ENCODE measurements at regions not wholly inside any gene's neighbourhood (a gene's known extent, or its start where the extent isn't known, plus 50 kb on each side); places are given as distances from the start of the nearest gene placed in this dataset.
"Not testable (repeated sequence)": the region's sequence is repeated elsewhere in the genome, so short reads cannot be mapped to it uniquely, and the experiment has no call there.

- Mint-ChIP-seq H3K9me3 (no peaks in the 10 kb centered on the region), H3K27ac (no peak overlapping the region), H3K4me3 (no peak overlapping the region), H3K4me1 (peaks cover 14% of the 10 kb centered on the region), H3K36me3 (ENCODE audit: low read depth) (no peaks in the 10 kb centered on the region), H3K27me3 (ENCODE audit: low read depth, poor library complexity) (no peaks in the 10 kb centered on the region)
- TF ChIP-seq CTCF (IDR thresholded peaks at IDR 0.05): no peak
- no peak for DNase-seq
Measured at GRCh38 chr6:71672876-71673275, 213.5 kb upstream of the RIMS1 start.

- H3K27ac Mint-ChIP-seq: no peak overlapping the region
Measured at GRCh38 chr6:71675386-71675785, 211.0 kb upstream of the RIMS1 start.

DNA sequence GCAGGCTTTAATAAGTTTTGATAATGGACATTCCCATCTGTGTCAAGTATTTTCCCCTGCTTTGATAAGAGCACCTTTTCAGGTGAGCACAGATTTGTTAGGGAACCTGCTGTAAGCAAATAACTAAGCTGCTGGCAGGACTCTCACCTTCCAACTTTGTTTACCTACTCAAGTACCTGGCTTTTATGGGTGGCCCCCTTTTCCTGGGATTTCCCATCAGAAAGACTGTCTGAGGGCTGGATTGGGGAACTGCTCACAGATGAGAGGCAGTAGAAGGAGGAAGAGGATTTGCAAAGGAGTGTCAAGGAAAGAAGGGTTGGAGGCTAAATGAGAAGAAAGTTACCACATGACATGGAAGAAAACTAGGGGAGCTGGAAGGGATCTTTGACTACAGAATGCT, 210.1 kb upstream of the RIMS1 start:
- no peak overlapping the region for H3K27ac Mint-ChIP-seq
- peaks cover 14% of the 10 kb centered on the region for H3K4me1 Mint-ChIP-seq
- H3K9me3 Mint-ChIP-seq: no peaks in the 10 kb centered on the region
- no peak for TF ChIP-seq CTCF (IDR thresholded peaks at IDR 0.05)
- DNase-seq: no peak
- H3K36me3 Mint-ChIP-seq (ENCODE audit: low read depth): no peaks in the 10 kb centered on the region
- no peak overlapping the region for H3K4me3 Mint-ChIP-seq
- no peaks in the 10 kb centered on the region for H3K27me3 Mint-ChIP-seq (ENCODE audit: low read depth, poor library complexity)

More at GRCh38 chr6:71675386-71675785, 211.0 kb upstream of the RIMS1 start:
- Mint-ChIP-seq H3K9me3 (no peaks in the 10 kb centered on the region), H3K36me3 (ENCODE audit: low read depth) (no peaks in the 10 kb centered on the region), H3K4me3 (no peak overlapping the region), H3K27me3 (ENCODE audit: low read depth, poor library complexity) (no peaks in the 10 kb centered on the region), H3K4me1 (peaks cover 14% of the 10 kb centered on the region)
- no peak for DNase-seq
- no peak for TF ChIP-seq CTCF (IDR thresholded peaks at IDR 0.05)

DNA sequence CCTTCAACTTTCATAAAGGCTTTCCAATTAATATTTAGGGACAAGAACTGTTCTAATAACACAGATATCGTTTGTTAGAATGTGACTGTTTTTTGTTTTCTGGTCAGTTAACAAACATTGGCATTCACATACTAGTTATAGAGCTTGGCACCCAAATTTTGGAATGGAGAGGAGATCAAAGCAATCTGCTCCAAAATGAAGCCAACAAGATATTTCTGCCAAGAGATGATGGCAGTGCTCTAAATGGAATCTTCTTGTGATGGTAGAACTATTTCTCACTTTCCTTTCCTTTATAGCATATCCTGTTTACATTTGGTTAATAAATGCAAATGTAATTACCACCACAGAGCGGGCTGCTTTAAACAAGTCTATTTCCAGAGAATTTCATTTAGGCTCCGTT, 208.3 kb upstream of the RIMS1 start:
- Mint-ChIP-seq H3K27me3 (ENCODE audit: low read depth, poor library complexity) (no peaks in the 10 kb centered on the region), H3K27ac (no peak overlapping the region), H3K4me1 (peaks cover 14% of the 10 kb centered on the region)

DNA sequence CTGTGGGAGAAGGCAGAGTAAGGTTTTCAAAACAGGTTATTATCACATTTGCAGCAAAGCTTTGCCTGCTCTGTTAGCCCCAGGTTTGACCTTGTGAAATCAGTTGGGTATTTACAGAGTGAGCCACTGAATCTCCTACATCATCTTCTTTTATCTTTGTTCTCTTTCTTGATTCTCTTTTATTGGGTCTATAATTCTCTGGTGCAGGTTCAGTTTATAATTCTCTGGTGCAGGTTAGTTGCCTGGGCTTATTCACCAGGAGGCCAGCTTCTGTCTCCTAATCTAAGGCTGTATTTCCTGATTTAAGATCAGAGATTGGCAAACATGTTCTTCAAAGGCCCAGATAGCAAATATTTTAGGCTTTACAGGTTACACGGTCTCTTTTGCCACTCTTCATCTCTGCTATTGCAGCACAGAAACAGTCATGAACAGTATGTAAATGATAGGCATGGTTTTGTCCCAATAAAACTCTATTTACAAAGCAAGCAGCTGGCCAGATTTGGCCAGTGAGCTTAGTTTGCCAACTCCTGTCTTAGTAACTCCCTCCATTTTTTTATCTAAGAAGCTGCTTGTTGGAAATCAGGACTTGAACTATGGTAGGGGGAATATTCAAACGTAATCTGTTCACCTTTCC, 205.0 kb upstream of the RIMS1 start:
- H3K9me3 Mint-ChIP-seq: no peaks in the 10 kb centered on the region
- TF ChIP-seq CTCF (IDR thresholded peaks at IDR 0.05): no peak
- H3K4me1 Mint-ChIP-seq: no peaks in the 10 kb centered on the region
- no peaks in the 10 kb centered on the region for H3K36me3 Mint-ChIP-seq (ENCODE audit: low read depth)
- H3K27me3 Mint-ChIP-seq (ENCODE audit: low read depth, poor library complexity): no peaks in the 10 kb centered on the region
- H3K27ac Mint-ChIP-seq: no peak overlapping the region
- H3K4me3 Mint-ChIP-seq: no peak overlapping the region
- DNase-seq: no peak

More for the DNA sequence above, 208.3 kb upstream of the RIMS1 start:
- Mint-ChIP-seq H3K9me3 (no peaks in the 10 kb centered on the region), H3K4me3 (no peak overlapping the region), H3K36me3 (ENCODE audit: low read depth) (no peaks in the 10 kb centered on the region)
- TF ChIP-seq CTCF (IDR thresholded peaks at IDR 0.05): no peak
- no peak for DNase-seq

DNA sequence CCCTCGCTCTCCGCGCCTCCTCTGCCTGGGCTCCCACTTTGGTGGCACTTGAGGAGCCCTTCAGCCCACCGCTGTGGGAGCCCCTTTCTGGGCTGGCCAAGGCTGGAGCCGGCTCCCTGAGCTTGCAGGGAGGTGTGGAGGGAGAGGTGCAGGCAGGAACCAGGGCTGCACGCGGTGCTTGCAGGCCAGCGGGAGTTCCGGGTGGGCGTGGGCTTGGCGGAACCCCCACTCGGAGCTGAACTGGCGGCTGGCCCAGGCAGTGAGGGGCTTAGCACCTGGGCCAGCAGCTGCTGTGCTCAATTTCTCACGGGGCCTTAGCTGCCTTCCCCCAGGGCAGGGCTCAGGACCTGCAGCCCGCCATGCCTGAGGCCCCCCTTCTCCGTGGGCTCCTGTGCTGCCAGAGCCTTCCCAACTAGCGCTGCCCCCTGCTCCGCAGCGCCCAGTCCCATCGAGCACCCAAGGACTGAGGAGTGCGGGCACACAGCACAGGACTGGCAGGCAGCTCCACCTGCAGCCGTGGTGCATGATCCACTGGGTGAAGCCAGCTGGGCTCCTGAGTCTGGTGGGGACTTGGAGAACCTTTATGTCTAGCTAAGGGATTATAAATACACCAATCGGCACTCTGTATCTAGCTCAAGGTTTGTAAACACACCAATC, 200.2 kb upstream of the RIMS1 start:
- DNase-seq; H3K9me3 Mint-ChIP-seq; H3K4me1 Mint-ChIP-seq; H3K27ac Mint-ChIP-seq; H3K4me3 Mint-ChIP-seq; H3K36me3 Mint-ChIP-seq (ENCODE audit: low read depth); H3K27me3 Mint-ChIP-seq (ENCODE audit: low read depth, poor library complexity): not testable (repeated sequence)

Measured in nephron progenitor cell (in vitro differentiated cells).